Fibroblast of lung (primary cell): ENCODE measurements at regions not wholly inside any gene's neighbourhood (a gene's known extent, or its start where the extent isn't known, plus 50 kb on each side); places are given as distances from the start of the nearest gene placed in this dataset.

Experiments
- CTCF ChIP-seq, 2 donors: IDR thresholded peaks in 1 of 2; conservative IDR thresholded peaks in 1 of 2; 1 replicate in 1 of 2; 2 replicates in 1 of 2; pipeline ENCODE4 v1.5.1; 2011 to 2012; ENCODE audit warnings: low read length in 2 of 2, control low read depth in 1 of 2, inconsistent platforms in 1 of 2, low read depth in 1 of 2, mild to moderate bottlenecking in 1 of 2
- EZH2 ChIP-seq: IDR thresholded peaks from 2 replicates; pipeline ENCODE4 v1.5.1; 2012; ENCODE audit warnings: low read length, control low read depth, mild to moderate bottlenecking; ENCODE audit errors: missing control alignments

GRCh38 chr11:28808771-28809170, 700.6 kb downstream of the METTL15 start:
- no peak for TF ChIP-seq CTCF (conservative IDR thresholded peaks at IDR 0.05 in 1 of 2, IDR thresholded peaks at IDR 0.05 in 1 of 2; ENCODE audit: low read depth in 1 of 2, low read length in 2 of 2)
- no peak for TF ChIP-seq EZH2
